HUES48 (cell line): ENCODE measurements at regions not wholly inside any gene's neighbourhood (a gene's known extent, or its start where the extent isn't known, plus 50 kb on each side); places are given as distances from the start of the nearest gene placed in this dataset.

Experiments
- H3K27ac ChIP-seq: one replicate; pipeline ENCODE4 v1.7.0; 2013; ENCODE audit warnings: low read depth, low read length, inconsistent platforms
- H3K27me3 ChIP-seq: 2 replicates; pipeline ENCODE4 v1.6.1; 2013; ENCODE audit warnings: mild to moderate bottlenecking, low read length; ENCODE audit not compliant: control insufficient read depth, insufficient read depth
- H3K36me3 ChIP-seq: 2 replicates; pipeline ENCODE4 v1.6.1; 2013; ENCODE audit warnings: low read length; ENCODE audit not compliant: control insufficient read depth, insufficient read depth
- H3K4me1 ChIP-seq: 2 replicates; pipeline ENCODE4 v1.6.1; 2013; ENCODE audit warnings: mild to moderate bottlenecking, low read length; ENCODE audit not compliant: control insufficient read depth, insufficient read depth
- H3K4me3 ChIP-seq: 2 replicates; pipeline ENCODE4 v1.5.1; 2013; ENCODE audit warnings: mild to moderate bottlenecking, low read depth, low read length
- H3K9ac ChIP-seq: 2 replicates; pipeline ENCODE4 v1.6.1; 2013; ENCODE audit warnings: mild to moderate bottlenecking, low read depth, low read length, moderate library complexity
- H3K9me3 ChIP-seq: 2 replicates; pipeline ENCODE4 v1.6.1; 2013; ENCODE audit warnings: low read length; ENCODE audit not compliant: control insufficient read depth, insufficient read depth

GRCh38 chr12:28865776-28866175, 283.3 kb upstream of the FAR2 start:
- H3K36me3 ChIP-seq, result no peaks in the 10 kb centered on the region
- H3K4me3 ChIP-seq, result no peak overlapping the region
- H3K4me1 ChIP-seq, result peaks cover 15% of the 10 kb centered on the region
- no peak overlapping the region for H3K9ac ChIP-seq
- no peaks in the 10 kb centered on the region for H3K9me3 ChIP-seq
- peaks cover 31% of the 10 kb centered on the region for H3K27me3 ChIP-seq
- no peak overlapping the region for H3K27ac ChIP-seq

- Histone ChIP-seq H3K4me3 (no peak overlapping the region), H3K9ac (no peak overlapping the region), H3K27me3 (peaks cover 31% of the 10 kb centered on the region), H3K9me3 (no peaks in the 10 kb centered on the region), H3K36me3 (no peaks in the 10 kb centered on the region), H3K27ac (no peak overlapping the region), H3K4me1 (peaks cover 15% of the 10 kb centered on the region)
These were observed 282.8 kb upstream of the FAR2 start for GRCh38 chr12:28866296-28866695.

- Histone ChIP-seq H3K9me3 (no peaks in the 10 kb centered on the region), H3K27ac (no peak overlapping the region), H3K4me3 (no peak overlapping the region), H3K4me1 (peaks cover 15% of the 10 kb centered on the region), H3K9ac (no peak overlapping the region), H3K27me3 (peaks cover 31% of the 10 kb centered on the region), H3K36me3 (no peaks in the 10 kb centered on the region)
These were observed 282.2 kb upstream of the FAR2 start for GRCh38 chr12:28866715-28867503.

GRCh38 chr12:28868414-28868813, 280.7 kb upstream of the FAR2 start:
- H3K36me3 ChIP-seq, result no peaks in the 10 kb centered on the region
- peaks cover 31% of the 10 kb centered on the region for H3K27me3 ChIP-seq
- no peak overlapping the region for H3K27ac ChIP-seq
- no peak overlapping the region for H3K4me3 ChIP-seq
- H3K9me3 ChIP-seq, result no peaks in the 10 kb centered on the region
- H3K9ac ChIP-seq, result no peak overlapping the region
- H3K4me1 ChIP-seq, result peaks cover 18% of the 10 kb centered on the region

GRCh38 chr12:28869197-28869596, 279.9 kb upstream of the FAR2 start:
- no peak overlapping the region for H3K9ac ChIP-seq
- H3K27ac ChIP-seq, result no peak overlapping the region
- H3K36me3 ChIP-seq, result no peaks in the 10 kb centered on the region
- H3K4me1 ChIP-seq, result peaks cover 18% of the 10 kb centered on the region
- peaks cover 31% of the 10 kb centered on the region for H3K27me3 ChIP-seq
- no peak overlapping the region for H3K4me3 ChIP-seq
- H3K9me3 ChIP-seq, result no peaks in the 10 kb centered on the region

GRCh38 chr12:28870839-28871440, 278.1 kb upstream of the FAR2 start:
- H3K4me3 ChIP-seq, result no peak overlapping the region
- H3K27ac ChIP-seq, result no peak overlapping the region
- no peak overlapping the region for H3K9ac ChIP-seq
- H3K36me3 ChIP-seq, result no peaks in the 10 kb centered on the region
- H3K4me1 ChIP-seq, result peaks cover 18% of the 10 kb centered on the region
- H3K9me3 ChIP-seq, result no peaks in the 10 kb centered on the region
- peaks cover 31% of the 10 kb centered on the region for H3K27me3 ChIP-seq

GRCh38 chr12:28872654-28873268, 276.3 kb upstream of the FAR2 start:
- Histone ChIP-seq H3K4me3 (no peak overlapping the region), H3K27me3 (peaks cover 22% of the 10 kb centered on the region), H3K27ac (no peak overlapping the region), H3K4me1 (peaks cover 15% of the 10 kb centered on the region), H3K36me3 (no peaks in the 10 kb centered on the region), H3K9me3 (no peaks in the 10 kb centered on the region), H3K9ac (no peak overlapping the region)

- no peak overlapping the region for H3K9ac ChIP-seq
- H3K4me1 ChIP-seq, result 0 out of 2 replicates have a peak, but pooled peaks cover 3% of the 10 kb centered on the region
- H3K36me3 ChIP-seq, result no peaks in the 10 kb centered on the region
- no peak overlapping the region for H3K4me3 ChIP-seq
- no peak overlapping the region for H3K27ac ChIP-seq
- H3K9me3 ChIP-seq, result no peaks in the 10 kb centered on the region
- peaks cover 4% of the 10 kb centered on the region for H3K27me3 ChIP-seq
These were observed 274.3 kb upstream of the FAR2 start for GRCh38 chr12:28874758-28875157.

- H3K27me3 ChIP-seq, result no peaks in the 10 kb centered on the region
- H3K4me1 ChIP-seq, result 0 out of 2 replicates have a peak, but pooled peaks cover 3% of the 10 kb centered on the region
- no peaks in the 10 kb centered on the region for H3K36me3 ChIP-seq
- H3K9ac ChIP-seq, result no peak overlapping the region
- H3K4me3 ChIP-seq, result no peak overlapping the region
- H3K9me3 ChIP-seq, result no peaks in the 10 kb centered on the region
- H3K27ac ChIP-seq, result no peak overlapping the region
These were observed 272.8 kb upstream of the FAR2 start for GRCh38 chr12:28876196-28876798.

- Histone ChIP-seq H3K27me3 (no peaks in the 10 kb centered on the region), H3K4me1 (no peaks in the 10 kb centered on the region), H3K4me3 (no peak overlapping the region), H3K27ac (no peak overlapping the region), H3K9me3 (no peaks in the 10 kb centered on the region), H3K36me3 (no peaks in the 10 kb centered on the region), H3K9ac (no peak overlapping the region)
These were observed 271.2 kb upstream of the FAR2 start for GRCh38 chr12:28877854-28878253.

- no peaks in the 10 kb centered on the region for H3K36me3 ChIP-seq
- no peak overlapping the region for H3K9ac ChIP-seq
- no peaks in the 10 kb centered on the region for H3K9me3 ChIP-seq
- H3K4me3 ChIP-seq, result no peak overlapping the region
- H3K27me3 ChIP-seq, result no peaks in the 10 kb centered on the region
- H3K4me1 ChIP-seq, result no peaks in the 10 kb centered on the region
- no peak overlapping the region for H3K27ac ChIP-seq
These were observed 270.4 kb upstream of the FAR2 start for GRCh38 chr12:28878629-28879028.
